ES-I3 (cell line): ENCODE measurements at regions not wholly inside any gene's neighbourhood (a gene's known extent, or its start where the extent isn't known, plus 50 kb on each side); places are given as distances from the start of the nearest gene placed in this dataset.
"Not testable (repeated sequence)": the region's sequence is repeated elsewhere in the genome, so short reads cannot be mapped to it uniquely, and the experiment has no call there.

Experiments used
- H3K36me3 ChIP-seq: 2 replicates; pipeline ENCODE4 v1.6.1; 2013; ENCODE audit warnings: mild to moderate bottlenecking, low read length, control low read depth, moderate library complexity; ENCODE audit not compliant: insufficient read depth
- H3K4me1 ChIP-seq: 2 replicates; pipeline ENCODE4 v1.6.1; 2013; ENCODE audit warnings: mild to moderate bottlenecking, control low read depth, low read length; ENCODE audit not compliant: insufficient read depth
- H3K9ac ChIP-seq: 2 replicates; pipeline ENCODE4 v1.6.1; 2013; ENCODE audit warnings: low read depth, mild to moderate bottlenecking, low read length, moderate library complexity
- H3K9me3 ChIP-seq: 2 replicates; pipeline ENCODE4 v1.6.1; 2013; ENCODE audit warnings: mild to moderate bottlenecking, low read length, moderate library complexity; ENCODE audit not compliant: control insufficient read depth, insufficient read depth

- Histone ChIP-seq H3K9me3 (no peaks in the 10 kb centered on the region), H3K9ac (no peak overlapping the region), H3K4me1 (no peaks in the 10 kb centered on the region), H3K36me3 (no peaks in the 10 kb centered on the region)
Observed at GRCh38 chr3:127041264-127041820, 58.4 kb downstream of the PLXNA1 start.

GRCh38 chr3:127041933-127042332 lies 59.0 kb downstream of the PLXNA1 start:
- Histone ChIP-seq H3K36me3 (no peaks in the 10 kb centered on the region), H3K9ac (no peak overlapping the region), H3K4me1 (no peaks in the 10 kb centered on the region), H3K9me3 (no peaks in the 10 kb centered on the region)

GRCh38 chr3:127042634-127043033 lies 59.7 kb downstream of the PLXNA1 start:
- no peak overlapping the region for H3K9ac ChIP-seq
- no peaks in the 10 kb centered on the region for H3K9me3 ChIP-seq
- no peaks in the 10 kb centered on the region for H3K36me3 ChIP-seq
- no peaks in the 10 kb centered on the region for H3K4me1 ChIP-seq

- H3K4me1 ChIP-seq, result no peaks in the 10 kb centered on the region
- no peaks in the 10 kb centered on the region for H3K9me3 ChIP-seq
- H3K9ac ChIP-seq, result no peak overlapping the region
- no peaks in the 10 kb centered on the region for H3K36me3 ChIP-seq
Observed at GRCh38 chr3:127043041-127043641, 60.2 kb downstream of the PLXNA1 start.

- Histone ChIP-seq H3K9ac (no peak overlapping the region), H3K9me3 (no peaks in the 10 kb centered on the region)
Observed at GRCh38 chr3:127043731-127044510, 61.0 kb downstream of the PLXNA1 start.

GRCh38 chr3:127044996-127045395 lies 62.1 kb downstream of the PLXNA1 start:
- Histone ChIP-seq H3K4me1 (no peaks in the 10 kb centered on the region), H3K36me3 (no peaks in the 10 kb centered on the region), H3K9ac (peak overlapping the region; percentile 2; the same call in 1 of the 2 replicates), H3K9me3 (no peaks in the 10 kb centered on the region)

More at GRCh38 chr3:127043731-127044510, 61.0 kb downstream of the PLXNA1 start:
- Histone ChIP-seq H3K4me1 (no peaks in the 10 kb centered on the region), H3K36me3 (no peaks in the 10 kb centered on the region)

GRCh38 chr3:127045435-127046045 lies 62.6 kb downstream of the PLXNA1 start:
- Histone ChIP-seq H3K9ac (peak overlapping the region; percentile 2; the same call in 1 of the 2 replicates), H3K9me3 (no peaks in the 10 kb centered on the region), H3K4me1 (no peaks in the 10 kb centered on the region), H3K36me3 (no peaks in the 10 kb centered on the region)

GRCh38 chr3:127046690-127047089 lies 63.8 kb downstream of the PLXNA1 start:
- H3K36me3 ChIP-seq, H3K9me3 ChIP-seq, H3K4me1 ChIP-seq: not testable (repeated sequence)

GRCh38 chr3:127049393-127049792 lies 66.5 kb downstream of the PLXNA1 start:
- H3K9me3 ChIP-seq, result no peaks in the 10 kb centered on the region
- no peak overlapping the region for H3K9ac ChIP-seq
- H3K36me3 ChIP-seq, result no peaks in the 10 kb centered on the region
- H3K4me1 ChIP-seq, result no peaks in the 10 kb centered on the region

More at GRCh38 chr3:127046690-127047089, 63.8 kb downstream of the PLXNA1 start:
- not testable (repeated sequence) for H3K9ac ChIP-seq

GRCh38 chr3:127050733-127051132 lies 67.8 kb downstream of the PLXNA1 start:
- Histone ChIP-seq H3K9me3 (no peaks in the 10 kb centered on the region), H3K9ac (no peak overlapping the region), H3K4me1 (no peaks in the 10 kb centered on the region), H3K36me3 (no peaks in the 10 kb centered on the region)

GRCh38 chr3:127052121-127052561 lies 69.2 kb downstream of the PLXNA1 start:
- Histone ChIP-seq H3K9me3 (no peaks in the 10 kb centered on the region), H3K9ac (no peak overlapping the region), H3K4me1 (no peaks in the 10 kb centered on the region), H3K36me3 (no peaks in the 10 kb centered on the region)

- H3K9ac ChIP-seq, result no peak overlapping the region
- no peaks in the 10 kb centered on the region for H3K4me1 ChIP-seq
- H3K9me3 ChIP-seq, result peaks cover 3% of the 10 kb centered on the region
- H3K36me3 ChIP-seq, result no peaks in the 10 kb centered on the region
Observed at GRCh38 chr3:127053026-127053425, 70.1 kb downstream of the PLXNA1 start.

GRCh38 chr3:127053450-127053849 lies 70.5 kb downstream of the PLXNA1 start:
- no peak overlapping the region for H3K9ac ChIP-seq
- H3K9me3 ChIP-seq, result peaks cover 3% of the 10 kb centered on the region
- no peaks in the 10 kb centered on the region for H3K4me1 ChIP-seq
- H3K36me3 ChIP-seq, result no peaks in the 10 kb centered on the region

GRCh38 chr3:127053979-127054378 lies 71.1 kb downstream of the PLXNA1 start:
- H3K9me3 ChIP-seq, result peaks cover 3% of the 10 kb centered on the region
- H3K36me3 ChIP-seq, result no peaks in the 10 kb centered on the region
- H3K9ac ChIP-seq, result no peak overlapping the region
- no peaks in the 10 kb centered on the region for H3K4me1 ChIP-seq
